B cell (primary cell): ENCODE measurements at regions not wholly inside any gene's neighbourhood (a gene's known extent, or its start where the extent isn't known, plus 50 kb on each side); places are given as distances from the start of the nearest gene placed in this dataset.

Source experiments
- ATAC-seq: fragments of 200-7000 bp; cut with Tn5 transposase; one replicate; pipeline ENCODE4 v1.10.0; 2021; ENCODE audit warnings: low read depth, mild to moderate bottlenecking, moderate number of reproducible peaks, moderate library complexity
- CTCF ChIA-PET: fragments of 350-600 bp; sonication (Branson Sonifier 250); formaldehyde crosslinking; loops from one replicate; lab custom pipeline; 2021; ENCODE audit warnings: antibody characterized with exemption, inconsistent platforms; lab: Charles Lee
- POLR2A ChIA-PET: fragments of 350-600 bp; sonication (Branson Sonifier 250); formaldehyde crosslinking; loops from one replicate; lab custom pipeline; 2021; ENCODE audit warnings: antibody characterized with exemption; lab: Charles Lee
- DNase-seq: peaks from one replicate; pipeline ENCODE4 v3.0.0; 2013
- H2AFZ ChIP-seq: 2 replicates; pipeline ENCODE4 v1.6.1; 2012; ENCODE audit warnings: mild to moderate bottlenecking, low read depth, low read length; ENCODE audit not compliant: insufficient read depth, poor library complexity, severe bottlenecking
- H3K27ac ChIP-seq, 2 donors: 1 replicate in 1 of 2; 2 replicates in 1 of 2; pipeline ENCODE4 v1.5.1; 2012 to 2013; ENCODE audit warnings: low read length in 2 of 2, mild to moderate bottlenecking in 2 of 2, moderate library complexity in 1 of 2
- H3K27me3 ChIP-seq, 4 experiments: fragments of 200-600 bp in 1 of 4; sonication (generic) in 1 of 4; replicated peaks in 1 of 4; 1 replicate in 2 of 4; 2 replicates in 2 of 4; pipeline versions ENCODE4 v1.6.1 to v1.7.0; 2013 to 2016; ENCODE audit warnings: low read length in 3 of 4, mild to moderate bottlenecking in 2 of 4, mixed read lengths in 1 of 4, moderate library complexity in 1 of 4; ENCODE audit not compliant: insufficient read depth in 4 of 4, control insufficient read depth in 3 of 4; ENCODE audit errors: control extremely low read depth in 1 of 4
- H3K36me3 ChIP-seq, 2 experiments: replicated peaks in 1 of 2; 1 replicate in 1 of 2; 2 replicates in 1 of 2; pipeline versions ENCODE4 v1.6.1 to v1.7.1; 2013; ENCODE audit warnings: low read length in 1 of 2; ENCODE audit not compliant: insufficient read depth in 2 of 2, control insufficient read depth in 1 of 2; ENCODE audit errors: control extremely low read depth in 1 of 2, extremely low read depth in 1 of 2
- H3K4me1 ChIP-seq, 2 donors: fragments of 200-600 bp in 1 of 2; sonication (generic) in 1 of 2; 1 replicate in 1 of 2; 2 replicates in 1 of 2; pipeline versions ENCODE4 v1.5.1 to v1.6.1; 2013 to 2017; ENCODE audit warnings: low read length in 2 of 2; ENCODE audit not compliant: control insufficient read depth in 2 of 2, insufficient read depth in 2 of 2
- H3K4me2 ChIP-seq: replicated peaks from 2 replicates; pipeline ENCODE3; 2012; ENCODE audit warnings: mild to moderate bottlenecking, low read depth, low read length; ENCODE audit not compliant: poor library complexity, severe bottlenecking
- H3K4me3 ChIP-seq, 5 experiments: fragments of 200-600 bp in 1 of 5; sonication (generic) in 1 of 5; 1 replicate in 3 of 5; 2 replicates in 2 of 5; pipeline versions ENCODE4 v1.5.1 to v1.7.0; 2011 to 2016; ENCODE audit warnings: low read length in 4 of 5, mild to moderate bottlenecking in 4 of 5, low read depth in 2 of 5, control low read depth in 1 of 5, moderate library complexity in 1 of 5; ENCODE audit not compliant: insufficient read depth in 1 of 5; ENCODE audit errors: control extremely low read depth in 1 of 5, extremely low read depth in 1 of 5
- H3K79me2 ChIP-seq: fragments of 200-600 bp; sonication (generic); one replicate; pipeline ENCODE4 v1.6.0; 2016; ENCODE audit warnings: low read length; ENCODE audit not compliant: control insufficient read depth, insufficient read depth
- H3K9ac ChIP-seq: fragments of 200-600 bp; sonication (generic); 2 replicates; pipeline ENCODE4 v1.6.1; 2017; ENCODE audit warnings: mild to moderate bottlenecking, low read length, moderate library complexity
- H3K9me3 ChIP-seq, 3 donors: one replicate each; pipeline versions ENCODE4 v1.6.1 to v1.7.1; 2013; ENCODE audit warnings: low read length in 2 of 3; ENCODE audit not compliant: control insufficient read depth in 2 of 3, insufficient read depth in 1 of 3; ENCODE audit errors: control extremely low read depth in 1 of 3
- H4K20me1 ChIP-seq: 2 replicates; pipeline ENCODE4 v1.6.0; 2012; ENCODE audit warnings: mild to moderate bottlenecking, low read length; ENCODE audit not compliant: insufficient read depth, control insufficient read depth, poor library complexity, severe bottlenecking
- H3K27ac Mint-ChIP-seq: one replicate; pipeline ENCODE4 v1.8.0; 2021; ENCODE audit warnings: mixed read lengths
- H3K27me3 Mint-ChIP-seq: one replicate; pipeline ENCODE4 v1.8.0; 2021; ENCODE audit warnings: mixed read lengths
- H3K4me1 Mint-ChIP-seq: one replicate; pipeline ENCODE4 v1.8.0; 2021; ENCODE audit warnings: mixed read lengths
- H3K4me3 Mint-ChIP-seq: one replicate; pipeline ENCODE4 v1.8.0; 2021; ENCODE audit warnings: mixed read lengths
- H3K9me3 Mint-ChIP-seq: one replicate; pipeline ENCODE4 v1.8.0; 2022; ENCODE audit warnings: mixed read lengths; ENCODE audit not compliant: insufficient read depth
- CTCF ChIP-seq: fragments of 200-600 bp; IDR thresholded peaks from one replicate; pipeline ENCODE4 v1.8.0; 2022; ENCODE audit warnings: antibody characterized with exemption, mild to moderate bottlenecking
- EZH2 ChIP-seq: IDR thresholded peaks from 2 replicates; pipeline ENCODE4 v1.6.1; 2012; ENCODE audit warnings: borderline replicate concordance, low read depth, mild to moderate bottlenecking, moderate library complexity, low read length; ENCODE audit not compliant: insufficient read depth, poor library complexity, severe bottlenecking
- WGBS: methylation state at CpG from one replicate; pipeline ENCODE4 v1.1.5; 2013; ENCODE audit warnings: missing lambda C conversion rate; ENCODE audit not compliant: insufficient coverage; 5-methylcytosine and 5-hydroxymethylcytosine counted together
- intact Hi-C: fragments of 100-400 bp; cut with micrococcal nuclease; formaldehyde crosslinking; loops from one replicate; pipeline ENCODE4 v1.10.0; 2022

GRCh38 chr11:122346006-122346405 is 230.0 kb upstream of the BLID start:
- Histone ChIP-seq H3K27ac (no peak overlapping the region), H3K27me3 (no peaks in the 10 kb centered on the region), H3K4me3 (no peak overlapping the region), H4K20me1 (no peaks in the 10 kb centered on the region), H3K79me2 (no peaks in the 10 kb centered on the region), H3K9ac (no peak overlapping the region), H3K4me2 (no peak overlapping the region), H3K4me1 (no peaks in the 10 kb centered on the region), H2AFZ (no peak overlapping the region), H3K36me3 (no peaks in the 10 kb centered on the region), H3K9me3 (peaks cover 0 to 2% (median 0%) of the 10 kb centered on the region in 3 donors)
- Mint-ChIP-seq H3K27me3 (no peaks in the 10 kb centered on the region), H3K9me3 (no peaks in the 10 kb centered on the region), H3K4me1 (no peaks in the 10 kb centered on the region), H3K4me3 (no peak overlapping the region), H3K27ac (no peak overlapping the region)
- TF ChIP-seq CTCF (no peak), EZH2 (no peak)
- ATAC-seq (no peak), DNase-seq (no peak)
- intact Hi-C loops: no loop called here
- ChIA-PET POLR2A (no interaction called here), CTCF (no interaction called here)
- no CpG with 5 or more reads among the region's 2 CpGs for WGBS

- ChIA-PET POLR2A (no interaction called here), CTCF (no interaction called here)
- Histone ChIP-seq H4K20me1 (no peaks in the 10 kb centered on the region), H3K36me3 (no peaks in the 10 kb centered on the region), H3K27ac (no peak overlapping the region), H3K4me2 (no peak overlapping the region), H3K9ac (no peak overlapping the region), H2AFZ (no peak overlapping the region), H3K4me1 (no peaks in the 10 kb centered on the region), H3K79me2 (no peaks in the 10 kb centered on the region), H3K9me3 (no peaks in the 10 kb centered on the region), H3K27me3 (no peaks in the 10 kb centered on the region), H3K4me3 (no peak overlapping the region)
- no peak overlapping the region for H3K27ac Mint-ChIP-seq
- ATAC-seq (no peak), DNase-seq (no peak)
- no peaks in the 10 kb centered on the region for H3K4me1 Mint-ChIP-seq
- H3K9me3 Mint-ChIP-seq: no peaks in the 10 kb centered on the region
- intact Hi-C loops: no loop called here
- H3K27me3 Mint-ChIP-seq: no peaks in the 10 kb centered on the region
- WGBS: 100% methylated on average over 2 of the region's 7 CpGs
- H3K4me3 Mint-ChIP-seq: no peak overlapping the region
- TF ChIP-seq EZH2 (no peak), CTCF (no peak)
Observed at GRCh38 chr11:122345586-122345985, 229.6 kb upstream of the BLID start.
